HG02763 (cell line): ENCODE measurements at regions not wholly inside any gene's neighbourhood (a gene's known extent, or its start where the extent isn't known, plus 50 kb on each side); places are given as distances from the start of the nearest gene placed in this dataset.

Experiments used
- ATAC-seq: cut with Tn5 transposase; IDR thresholded peaks from one replicate; pipeline ENCODE4 v1.9.1; 2021; ENCODE audit warnings: mild to moderate bottlenecking, moderate library complexity; ENCODE audit not compliant: unreplicated experiment

DNA sequence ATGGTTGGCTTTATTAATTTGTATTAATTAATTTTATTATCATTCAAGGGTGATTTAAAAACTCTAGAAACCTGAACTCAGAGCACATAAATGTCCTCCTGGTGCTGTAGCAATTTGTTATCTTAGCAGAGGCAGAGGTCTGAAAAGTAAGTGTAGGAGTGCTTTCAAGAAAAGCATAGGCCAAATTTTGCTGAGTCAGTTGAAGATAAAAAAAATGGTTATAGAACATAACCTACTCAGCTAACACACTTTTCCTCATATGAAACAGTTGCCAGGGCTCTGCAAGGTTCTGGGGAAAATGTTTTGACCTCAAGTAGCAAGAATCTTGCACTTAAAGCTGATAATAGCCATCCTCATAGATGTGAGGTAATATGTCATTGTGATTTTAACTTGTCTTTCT, 53.5 kb upstream of the CHODL start:
- ATAC-seq, result no peak

DNA sequence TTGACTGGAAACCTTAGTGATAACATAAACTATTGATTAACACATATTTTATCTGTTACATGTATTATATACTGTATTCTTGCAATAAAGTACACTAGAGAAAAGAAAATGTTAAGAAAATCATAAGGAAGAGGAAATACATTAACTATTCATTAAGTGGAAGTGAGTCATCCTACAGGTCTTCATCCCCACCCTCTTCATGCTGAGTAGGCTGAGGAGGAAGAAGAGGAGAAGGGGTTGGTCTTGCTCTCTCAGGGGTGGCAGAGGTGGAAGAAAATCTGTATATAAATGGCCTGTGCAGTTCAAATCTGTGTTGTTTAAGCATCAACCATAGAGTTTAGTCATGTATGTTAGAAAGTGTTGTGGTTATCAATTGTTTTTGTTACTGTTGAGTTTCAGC, 66.1 kb upstream of the CHODL start:
- ATAC-seq, result no peak

- ATAC-seq, result no peak
Measured at GRCh38 chr21:18174370-18174769, 70.3 kb upstream of the CHODL start.

- ATAC-seq, result no peak
Measured at GRCh38 chr21:18170829-18171228, 73.8 kb upstream of the CHODL start.

GRCh38 chr21:18170221-18170620, 74.4 kb upstream of the CHODL start:
- ATAC-seq, result no peak

GRCh38 chr21:18168108-18168507, 76.5 kb upstream of the CHODL start:
- ATAC-seq, result no peak

GRCh38 chr21:18164933-18165332, 79.7 kb upstream of the CHODL start:
- ATAC-seq, result no peak

DNA sequence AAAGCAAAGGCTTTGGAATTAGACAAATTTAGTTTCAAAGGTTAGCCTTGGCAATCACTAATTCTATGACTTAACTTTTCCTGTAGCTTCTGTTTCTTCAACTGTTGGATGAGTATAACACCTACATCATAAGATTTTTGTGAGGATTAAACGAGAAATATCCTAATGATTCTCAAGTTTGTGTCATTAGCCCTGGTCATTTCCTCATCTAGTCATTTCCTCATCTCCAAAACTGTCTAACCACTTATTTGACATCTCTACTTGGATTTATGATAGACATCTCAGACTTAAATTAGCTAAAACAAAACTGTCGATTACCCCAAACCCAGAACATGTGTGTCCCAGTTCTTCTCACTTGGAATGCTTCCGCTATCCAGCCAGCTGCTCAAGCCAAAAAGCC, 80.2 kb upstream of the CHODL start:
- ATAC-seq, result no peak

- no peak for ATAC-seq
Measured at GRCh38 chr21:18163956-18164355, 80.7 kb upstream of the CHODL start.

- ATAC-seq, result no peak
Measured at GRCh38 chr21:18161841-18162240, 82.8 kb upstream of the CHODL start.

GRCh38 chr21:18157406-18157805, 87.2 kb upstream of the CHODL start:
- no peak for ATAC-seq

GRCh38 chr21:18155508-18156193, 89.0 kb upstream of the CHODL start:
- no peak for ATAC-seq

DNA sequence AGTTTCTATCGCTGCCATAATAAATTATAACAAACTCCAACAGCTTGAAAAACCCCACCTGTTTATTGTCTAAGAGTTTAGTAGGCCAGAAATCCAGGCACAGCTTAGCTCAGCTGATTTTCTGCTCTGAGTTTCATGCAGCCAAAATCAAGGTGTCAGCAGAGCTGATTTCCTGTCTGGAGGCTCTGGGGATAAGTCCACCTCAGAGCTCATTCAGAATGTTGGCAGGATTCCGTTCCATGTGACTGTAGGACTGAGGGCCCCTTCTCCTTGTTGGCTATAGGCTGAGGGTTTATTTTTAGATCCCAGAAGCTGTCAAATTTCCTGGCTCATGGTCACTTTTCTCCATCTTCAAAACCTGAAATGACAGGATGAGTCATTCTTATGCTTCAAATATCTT, 91.6 kb upstream of the CHODL start:
- ATAC-seq, result no peak

DNA sequence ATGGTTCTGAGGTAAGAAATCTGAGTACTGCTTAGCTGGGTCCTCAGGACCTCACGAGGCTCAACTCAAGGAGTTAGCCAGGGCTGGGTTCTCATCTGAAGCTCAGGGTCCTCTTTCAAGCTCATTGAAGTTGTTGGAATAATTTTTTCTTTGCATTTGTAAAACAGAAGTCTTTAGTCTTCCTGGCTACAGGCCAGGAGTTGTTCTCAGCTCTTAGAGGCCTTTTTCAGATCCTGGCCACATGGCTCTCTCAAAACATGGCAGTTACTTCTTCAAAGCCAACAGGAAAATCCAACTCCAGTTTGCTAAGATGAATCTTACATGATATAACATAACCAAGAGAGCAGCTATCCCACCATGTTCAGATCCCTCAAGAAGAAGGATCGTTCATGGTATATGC, 92.3 kb upstream of the CHODL start:
- ATAC-seq, result no peak

DNA sequence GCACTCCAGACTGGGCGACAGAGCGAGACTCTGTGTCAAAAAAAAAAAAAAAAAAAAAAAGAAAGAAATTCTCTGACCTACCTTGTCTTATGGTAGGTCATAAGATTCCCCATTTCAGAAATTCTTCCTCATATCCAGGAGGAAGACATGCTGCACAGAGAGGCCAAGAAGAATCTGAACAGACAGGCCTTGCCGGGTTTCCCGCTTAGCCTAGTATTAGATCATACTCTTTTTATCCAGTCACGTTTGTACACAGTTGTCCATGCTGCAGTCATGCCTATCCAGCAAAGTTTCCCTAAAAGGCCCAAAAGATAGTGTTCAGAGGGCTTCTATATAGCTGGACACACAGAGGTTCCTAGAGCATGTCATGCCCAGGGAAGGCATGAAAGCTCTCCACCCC, 93.6 kb upstream of the CHODL start:
- ATAC-seq, result no peak

GRCh38 chr21:18148401-18148800, 96.2 kb upstream of the CHODL start:
- ATAC-seq, result no peak

- ATAC-seq, result no peak
Measured at GRCh38 chr21:18147678-18148077, 97.0 kb upstream of the CHODL start.

DNA sequence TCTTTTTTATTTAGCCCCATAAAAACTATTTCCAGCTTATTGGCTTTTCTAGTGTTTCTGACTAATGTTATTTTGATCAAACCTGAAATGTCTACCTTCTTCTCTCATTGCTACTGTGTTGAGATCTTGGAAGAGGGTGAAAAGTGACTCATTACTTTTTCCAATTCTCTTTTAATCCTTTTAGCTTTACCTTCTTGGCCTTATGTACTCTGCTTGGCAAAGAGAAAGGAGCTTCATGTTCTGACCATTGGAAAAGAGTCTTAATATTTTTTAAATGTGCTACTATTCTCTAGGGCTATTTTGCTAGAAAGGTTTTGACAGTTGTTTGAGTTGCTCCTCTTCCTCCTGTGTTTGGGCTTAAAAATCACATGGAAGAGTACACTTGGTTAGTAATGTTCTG, 97.8 kb upstream of the CHODL start:
- ATAC-seq, result no peak

DNA sequence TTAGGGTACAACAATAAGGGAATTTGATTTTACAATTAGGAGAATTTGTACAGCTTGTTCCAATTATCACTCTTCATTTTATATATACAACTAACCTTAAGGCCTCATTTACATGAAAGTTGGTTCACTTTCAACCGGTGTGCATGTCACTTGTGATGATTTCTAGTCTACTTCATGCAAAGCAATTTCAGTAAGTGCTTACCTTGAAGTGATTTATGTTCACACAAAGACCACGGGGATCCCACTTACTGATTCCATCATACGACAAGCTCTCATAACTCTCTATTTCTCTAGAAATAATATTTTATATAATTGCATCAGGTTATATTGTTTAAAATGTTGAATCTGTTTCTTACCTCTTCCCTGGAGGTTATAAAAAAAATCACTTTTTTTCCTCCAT, 100.3 kb upstream of the CHODL start:
- no peak for ATAC-seq

- ATAC-seq, result no peak
Measured at GRCh38 chr21:18142655-18143054, 102.0 kb upstream of the CHODL start.

- ATAC-seq, result no peak
Measured at GRCh38 chr21:18138507-18138906, 106.1 kb upstream of the CHODL start.

DNA sequence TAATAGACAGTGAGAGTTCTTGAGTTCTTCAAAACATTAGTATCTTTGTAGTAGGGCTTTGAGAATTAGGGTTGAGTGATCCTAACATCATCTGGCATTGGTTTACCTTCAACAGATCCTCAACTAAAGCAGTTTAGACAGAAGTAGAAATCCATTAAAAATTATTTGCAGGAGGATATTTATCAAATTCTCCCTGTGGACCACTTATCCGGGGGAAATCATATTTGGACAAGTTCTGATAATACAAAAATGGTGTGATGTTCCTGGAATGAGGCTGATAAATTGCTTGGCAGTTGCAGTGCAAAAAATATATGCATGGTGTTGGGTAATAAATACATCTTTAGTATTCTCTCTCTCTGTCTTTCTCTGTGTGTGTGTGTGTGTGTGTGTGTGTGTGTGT, 115.1 kb upstream of the CHODL start:
- ATAC-seq, result no peak

DNA sequence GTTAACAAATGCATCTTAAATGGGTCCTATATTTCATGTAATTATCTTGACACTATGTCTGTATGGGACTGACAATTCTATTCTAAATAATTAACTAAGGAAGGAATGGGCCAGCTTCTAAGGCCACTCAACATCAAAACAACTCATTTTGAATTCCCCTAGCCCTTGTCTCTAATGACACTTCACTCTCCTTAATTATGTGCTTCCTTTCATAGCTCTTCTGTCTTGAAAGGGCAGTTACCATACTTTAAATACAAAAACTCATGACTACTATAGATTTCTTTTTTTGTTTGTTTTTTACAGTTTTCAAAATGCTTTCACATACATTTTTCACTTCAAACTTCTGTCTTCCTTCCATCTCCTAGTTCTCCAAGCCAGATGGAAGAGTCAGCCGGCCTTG, 126.1 kb upstream of the CHODL start:
- no peak for ATAC-seq
